ENCODE measurements at regions not wholly inside any gene's neighbourhood (a gene's known extent, or its start where the extent isn't known, plus 50 kb on each side); places are given as distances from the start of the nearest gene placed in this dataset.

- DNase-seq (ENCODE audit: low read depth in 3 of 3) = no peak
Observed at GRCh38 chr12:24473097-24473496, 475.8 kb downstream of the BCAT1 start.

GRCh38 chr12:24470050-24470449 lies 478.9 kb downstream of the BCAT1 start:
- no peak for DNase-seq (ENCODE audit: low read depth in 3 of 3)

GRCh38 chr12:24469089-24469488 lies 479.8 kb downstream of the BCAT1 start:
- DNase-seq (ENCODE audit: low read depth in 3 of 3) = no peak

GRCh38 chr12:24467226-24467625 lies 481.7 kb downstream of the BCAT1 start:
- no peak for DNase-seq (ENCODE audit: low read depth in 3 of 3)

GRCh38 chr12:24463375-24463774 lies 485.5 kb downstream of the BCAT1 start:
- DNase-seq (ENCODE audit: low read depth in 3 of 3) = no peak

- no peak for DNase-seq (ENCODE audit: low read depth in 3 of 3)
Observed at GRCh38 chr12:24462946-24463345, 486.0 kb downstream of the BCAT1 start.

- no peak for DNase-seq (ENCODE audit: low read depth in 3 of 3)
Observed at GRCh38 chr12:24460506-24460905, 488.4 kb downstream of the BCAT1 start.

- no peak for DNase-seq (ENCODE audit: low read depth in 3 of 3)
Observed at GRCh38 chr12:24460099-24460498, 488.8 kb downstream of the BCAT1 start.

- no peak for DNase-seq (ENCODE audit: low read depth in 3 of 3)
Observed at GRCh38 chr12:24455811-24456210, 493.1 kb downstream of the BCAT1 start.

GRCh38 chr12:24447678-24448077 lies 498.2 kb upstream of the SOX5 start:
- DNase-seq (ENCODE audit: low read depth in 3 of 3) = no peak

- DNase-seq (ENCODE audit: low read depth in 3 of 3) = no peak
Observed at GRCh38 chr12:24446287-24446686, 496.8 kb upstream of the SOX5 start.

GRCh38 chr12:24444634-24445033 lies 495.2 kb upstream of the SOX5 start:
- no peak for DNase-seq (ENCODE audit: low read depth in 3 of 3)

GRCh38 chr12:24441458-24441857 lies 492.0 kb upstream of the SOX5 start:
- DNase-seq (ENCODE audit: low read depth in 3 of 3) = no peak

- DNase-seq (ENCODE audit: low read depth in 3 of 3) = no peak
Observed at GRCh38 chr12:24436667-24437066, 487.2 kb upstream of the SOX5 start.

- no peak for DNase-seq (ENCODE audit: low read depth in 3 of 3)
Observed at GRCh38 chr12:24431872-24432271, 482.4 kb upstream of the SOX5 start.

- no peak for DNase-seq (ENCODE audit: low read depth in 3 of 3)
Observed at GRCh38 chr12:24427776-24428175, 478.3 kb upstream of the SOX5 start.

GRCh38 chr12:24425601-24425970 lies 476.1 kb upstream of the SOX5 start:
- no peak for DNase-seq (ENCODE audit: low read depth in 3 of 3)

- DNase-seq (ENCODE audit: low read depth in 3 of 3) = no peak
Observed at GRCh38 chr12:24424889-24425600, 475.6 kb upstream of the SOX5 start.

GRCh38 chr12:24424376-24424775 lies 474.9 kb upstream of the SOX5 start:
- no peak for DNase-seq (ENCODE audit: low read depth in 3 of 3)

- no peak for DNase-seq (ENCODE audit: low read depth in 3 of 3)
Observed at GRCh38 chr12:24423611-24424010, 474.1 kb upstream of the SOX5 start.

GRCh38 chr12:24421759-24422158 lies 472.3 kb upstream of the SOX5 start:
- DNase-seq (ENCODE audit: low read depth in 3 of 3) = no peak

- DNase-seq (ENCODE audit: low read depth in 3 of 3) = no peak
Observed at GRCh38 chr12:24418157-24418556, 468.7 kb upstream of the SOX5 start.

GRCh38 chr12:24416423-24417109 lies 467.1 kb upstream of the SOX5 start:
- no peak for DNase-seq (ENCODE audit: low read depth in 3 of 3)

GRCh38 chr12:24415934-24416333 lies 466.5 kb upstream of the SOX5 start:
- DNase-seq (ENCODE audit: low read depth in 3 of 3) = no peak
